Neural cell (in vitro differentiated cells): ENCODE measurements at regions not wholly inside any gene's neighbourhood (a gene's known extent, or its start where the extent isn't known, plus 50 kb on each side); places are given as distances from the start of the nearest gene placed in this dataset.

Experiments used
- H2AFZ ChIP-seq: fragments of 200-600, 300-800 bp; sonication (generic), shearing (Covaris generic); 2 replicates; pipeline ENCODE4 v1.6.0; 2014; ENCODE audit warnings: low read depth, mild to moderate bottlenecking, antibody characterized with exemption, low read length, moderate library complexity
- H3F3A ChIP-seq: fragments of 200-600 bp; shearing (Covaris generic); 2 replicates; pipeline ENCODE4 v1.6.1; 2016; ENCODE audit warnings: mild to moderate bottlenecking, moderate library complexity, mixed read lengths, antibody characterized with exemption, low read length; ENCODE audit not compliant: insufficient read depth, poor library complexity, severe bottlenecking
- H3K27ac ChIP-seq: fragments of 200-600, 300-800 bp; sonication (generic), shearing (Covaris generic); 2 replicates; pipeline ENCODE4 v1.5.1; 2014; ENCODE audit warnings: mild to moderate bottlenecking, low read length, moderate library complexity
- H3K27me3 ChIP-seq: fragments of 300-800, 200-600 bp; sonication (generic), shearing (Covaris generic); 2 replicates; pipeline ENCODE4 v1.6.0; 2014; ENCODE audit warnings: mild to moderate bottlenecking, low read depth, low read length, moderate library complexity; ENCODE audit not compliant: insufficient read depth
- H3K36me3 ChIP-seq: fragments of 300-800, 200-600 bp; sonication (generic), shearing (Covaris generic); 2 replicates; pipeline ENCODE4 v1.5.1; 2014; ENCODE audit warnings: mild to moderate bottlenecking, antibody characterized with exemption, low read length, moderate library complexity; ENCODE audit not compliant: insufficient read depth
- H3K4me2 ChIP-seq: fragments of 300-800, 200-600 bp; sonication (generic), shearing (Covaris generic); 2 replicates; pipeline ENCODE4 v1.6.0; 2014; ENCODE audit warnings: mild to moderate bottlenecking, low read length
- H3K4me3 ChIP-seq: fragments of 300-800, 200-600 bp; sonication (generic), shearing (Covaris generic); 2 replicates; pipeline ENCODE4 v1.5.1; 2014; ENCODE audit warnings: mild to moderate bottlenecking, low read length, moderate library complexity
- H3K79me2 ChIP-seq: fragments of 200-600 bp; shearing (Covaris generic); replicated peaks from 2 replicates; pipeline ENCODE4 v1.6.0; 2014; ENCODE audit warnings: mild to moderate bottlenecking, low read length, moderate library complexity; ENCODE audit not compliant: insufficient read depth
- H3K9ac ChIP-seq: fragments of 300-800, 200-600 bp; sonication (generic), shearing (Covaris generic); 2 replicates; pipeline ENCODE4 v1.6.1; 2016; ENCODE audit warnings: mild to moderate bottlenecking, low read length, mixed read lengths
- H3K9me2 ChIP-seq: fragments of 200-600 bp; shearing (Covaris generic); 2 replicates; pipeline ENCODE4 v1.6.1; 2016; ENCODE audit warnings: mild to moderate bottlenecking, low read length, mixed read lengths; ENCODE audit not compliant: insufficient read depth
- H3K9me3 ChIP-seq: fragments of 200-600, 300-800 bp; sonication (generic), shearing (Covaris generic); 2 replicates; pipeline ENCODE4 v1.6.1; 2016; ENCODE audit warnings: mild to moderate bottlenecking, mixed run types, low read length, moderate library complexity, mixed read lengths
- H4K20me1 ChIP-seq: fragments of 200-600 bp; shearing (Covaris generic); 2 replicates; pipeline ENCODE4 v1.6.1; 2016; ENCODE audit warnings: mild to moderate bottlenecking, mixed run types; ENCODE audit not compliant: insufficient read depth
- CTCF ChIP-seq: fragments of 450-650 bp; IDR thresholded peaks from 2 replicates; pipeline ENCODE4 v1.5.1; 2014; ENCODE audit warnings: antibody characterized with exemption, mild to moderate bottlenecking, moderate library complexity; ENCODE audit not compliant: poor library complexity, severe bottlenecking
- EP300 ChIP-seq: fragments of 450-650 bp; conservative IDR thresholded peaks from 2 replicates; pipeline ENCODE4 v1.6.1; 2014; ENCODE audit warnings: antibody characterized with exemption, mild to moderate bottlenecking, moderate library complexity; ENCODE audit not compliant: poor library complexity, severe bottlenecking
- EZH2 ChIP-seq: fragments of 200-600, 300-800 bp; shearing (Covaris generic), sonication (generic); IDR thresholded peaks from 2 replicates; pipeline ENCODE4 v1.6.1; 2014; ENCODE audit warnings: antibody characterized with exemption, low read length, borderline replicate concordance, mild to moderate bottlenecking; ENCODE audit not compliant: insufficient read depth, poor library complexity, severe bottlenecking
- MXI1 ChIP-seq: fragments of 450-650 bp; conservative IDR thresholded peaks from 2 replicates; pipeline ENCODE4 v1.6.1; 2014; ENCODE audit warnings: antibody characterized with exemption, mild to moderate bottlenecking; ENCODE audit not compliant: poor library complexity, severe bottlenecking
- POLR2AphosphoS5 ChIP-seq: IDR thresholded peaks from 2 replicates; pipeline ENCODE4 v1.6.1; 2012
- RAD21 ChIP-seq: fragments of 450-650 bp; conservative IDR thresholded peaks from 2 replicates; pipeline ENCODE4 v1.6.1; 2014; ENCODE audit warnings: antibody characterized with exemption, mild to moderate bottlenecking, moderate library complexity
- REST ChIP-seq: IDR thresholded peaks from 2 replicates; pipeline ENCODE4 v1.6.1; 2012; ENCODE audit warnings: borderline replicate concordance
- SMC3 ChIP-seq: fragments of 450-650 bp; conservative IDR thresholded peaks from 2 replicates; pipeline ENCODE4 v1.6.1; 2014; ENCODE audit warnings: antibody characterized with exemption, mild to moderate bottlenecking, moderate library complexity; ENCODE audit not compliant: poor library complexity
- TAF1 ChIP-seq: IDR thresholded peaks from 2 replicates; pipeline ENCODE4 v1.6.1; 2012; ENCODE audit warnings: low read depth

- Histone ChIP-seq H3K27ac (no peak overlapping the region), H4K20me1 (no peaks in the 10 kb centered on the region), H3F3A (no peaks in the 10 kb centered on the region), H3K4me2 (no peak overlapping the region), H2AFZ (no peak overlapping the region), H3K4me3 (no peak overlapping the region), H3K27me3 (no peaks in the 10 kb centered on the region), H3K9ac (no peak overlapping the region), H3K9me3 (no peaks in the 10 kb centered on the region), H3K79me2 (no peaks in the 10 kb centered on the region), H3K36me3 (no peaks in the 10 kb centered on the region), H3K9me2 (no peaks in the 10 kb centered on the region)
- no peak for TF ChIP-seq TAF1
- no peak for TF ChIP-seq REST
- TF ChIP-seq POLR2AphosphoS5: no peak
- TF ChIP-seq SMC3: no peak
- no peak for TF ChIP-seq RAD21
- TF ChIP-seq CTCF: no peak
- TF ChIP-seq EZH2: no peak
- TF ChIP-seq MXI1: no peak
- no peak for TF ChIP-seq EP300
These were observed 1451.3 kb upstream of the SLC39A10 start for GRCh38 chr2:194205568-194206227.

- no peak for TF ChIP-seq POLR2AphosphoS5
- TF ChIP-seq RAD21: no peak
- no peak for TF ChIP-seq SMC3
- no peak for TF ChIP-seq EP300
- no peak for TF ChIP-seq REST
- TF ChIP-seq EZH2: no peak
- TF ChIP-seq MXI1: no peak
- TF ChIP-seq CTCF: no peak
- no peak for TF ChIP-seq TAF1
- no peak overlapping the region for H3K27ac ChIP-seq
- no peaks in the 10 kb centered on the region for H4K20me1 ChIP-seq
- no peak overlapping the region for H3K4me3 ChIP-seq
- no peak overlapping the region for H2AFZ ChIP-seq
- H3K4me2 ChIP-seq: no peak overlapping the region
- no peaks in the 10 kb centered on the region for H3F3A ChIP-seq
- no peaks in the 10 kb centered on the region for H3K79me2 ChIP-seq
- H3K9me2 ChIP-seq: no peaks in the 10 kb centered on the region
- H3K36me3 ChIP-seq: no peaks in the 10 kb centered on the region
- H3K9ac ChIP-seq: no peak overlapping the region
- H3K9me3 ChIP-seq: no peaks in the 10 kb centered on the region
- H3K27me3 ChIP-seq: no peaks in the 10 kb centered on the region
These were observed 1453.1 kb upstream of the SLC39A10 start for GRCh38 chr2:194203898-194204297.
